ENCODE measurements at regions not wholly inside any gene's neighbourhood (a gene's known extent, or its start where the extent isn't known, plus 50 kb on each side); places are given as distances from the start of the nearest gene placed in this dataset.
"Not testable (repeated sequence)": the region's sequence is repeated elsewhere in the genome, so short reads cannot be mapped to it uniquely, and the experiment has no call there.

DNA sequence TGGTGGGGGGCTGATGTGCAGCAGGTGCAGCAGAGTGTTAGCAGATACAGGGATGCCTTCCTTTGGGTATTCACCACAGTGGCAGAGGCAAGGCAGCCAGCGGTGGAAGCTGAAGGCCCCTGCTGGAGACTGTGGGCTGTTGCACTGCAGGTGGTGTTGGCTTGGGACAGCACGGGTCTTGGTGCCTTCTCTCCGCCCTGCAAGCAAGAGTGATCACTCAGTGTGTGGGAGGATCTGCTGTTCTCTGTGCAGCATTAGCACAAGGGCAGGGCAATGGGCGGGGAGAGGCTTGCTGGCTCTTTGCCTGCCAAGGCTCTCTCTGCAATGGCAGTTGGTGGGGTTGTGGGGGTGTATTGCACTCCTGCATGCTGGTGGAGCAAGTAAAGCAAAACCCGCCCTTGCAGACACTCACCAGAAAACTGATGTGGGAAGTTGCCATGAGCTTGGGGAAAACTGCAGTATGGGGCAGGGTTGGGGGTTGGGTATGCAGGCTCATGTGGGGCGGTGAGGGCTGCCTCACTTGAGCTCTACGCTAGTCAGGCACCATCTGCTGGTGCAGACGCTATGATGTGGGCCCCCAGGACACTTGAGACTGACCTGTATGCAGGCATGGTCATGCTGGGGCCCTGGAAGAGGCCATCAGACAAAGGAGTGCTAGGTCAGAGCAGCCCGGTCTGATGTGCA lies 820.8 kb upstream of the GRIA3 start:
- H2AFZ ChIP-seq (ENCODE audit: low read depth, low read length, severe bottlenecking): no peak overlapping the region
- no peaks in the 10 kb centered on the region for H3K36me3 ChIP-seq (ENCODE audit: low read length)
- H3K27me3 ChIP-seq (ENCODE audit: low read length): no peaks in the 10 kb centered on the region
- H3K27ac ChIP-seq (ENCODE audit: low read depth, low read length): no peak overlapping the region
- H3K4me2 ChIP-seq (ENCODE audit: low read depth, low read length, poor library complexity, severe bottlenecking): no peak overlapping the region
- H3K79me2 ChIP-seq (ENCODE audit: insufficient read depth, low read length): no peaks in the 10 kb centered on the region
- H3K9ac ChIP-seq (ENCODE audit: low read length): no peak overlapping the region
- H4K20me1 ChIP-seq (ENCODE audit: low read depth, low read length): no peaks in the 10 kb centered on the region
- TF ChIP-seq EZH2phosphoT487 (conservative IDR thresholded peaks at IDR 0.05; ENCODE audit: low read length): no peak
- TF ChIP-seq, protein P1, sequence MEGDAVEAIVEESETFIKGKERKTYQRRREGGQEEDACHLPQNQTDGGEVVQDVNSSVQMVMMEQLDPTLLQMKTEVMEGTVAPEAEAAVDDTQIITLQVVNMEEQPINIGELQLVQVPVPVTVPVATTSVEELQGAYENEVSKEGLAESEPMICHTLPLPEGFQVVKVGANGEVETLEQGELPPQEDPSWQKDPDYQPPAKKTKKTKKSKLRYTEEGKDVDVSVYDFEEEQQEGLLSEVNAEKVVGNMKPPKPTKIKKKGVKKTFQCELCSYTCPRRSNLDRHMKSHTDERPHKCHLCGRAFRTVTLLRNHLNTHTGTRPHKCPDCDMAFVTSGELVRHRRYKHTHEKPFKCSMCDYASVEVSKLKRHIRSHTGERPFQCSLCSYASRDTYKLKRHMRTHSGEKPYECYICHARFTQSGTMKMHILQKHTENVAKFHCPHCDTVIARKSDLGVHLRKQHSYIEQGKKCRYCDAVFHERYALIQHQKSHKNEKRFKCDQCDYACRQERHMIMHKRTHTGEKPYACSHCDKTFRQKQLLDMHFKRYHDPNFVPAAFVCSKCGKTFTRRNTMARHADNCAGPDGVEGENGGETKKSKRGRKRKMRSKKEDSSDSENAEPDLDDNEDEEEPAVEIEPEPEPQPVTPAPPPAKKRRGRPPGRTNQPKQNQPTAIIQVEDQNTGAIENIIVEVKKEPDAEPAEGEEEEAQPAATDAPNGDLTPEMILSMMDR (IDR thresholded peaks at IDR 0.05; ENCODE audit: insufficient read depth, low read length, poor library complexity, severe bottlenecking): no peak
- H3F3A ChIP-seq (ENCODE audit: insufficient read depth): no peaks in the 10 kb centered on the region
- H3K4me3 ChIP-seq (ENCODE audit: insufficient read depth, low read length, poor library complexity, severe bottlenecking): no peak overlapping the region
- no peaks in the 10 kb centered on the region for H3K9me3 ChIP-seq (ENCODE audit: insufficient read depth, low read length)
- H3K9me2 ChIP-seq (replicated peaks; ENCODE audit: insufficient read depth, low read length): no peaks in the 10 kb centered on the region

DNA sequence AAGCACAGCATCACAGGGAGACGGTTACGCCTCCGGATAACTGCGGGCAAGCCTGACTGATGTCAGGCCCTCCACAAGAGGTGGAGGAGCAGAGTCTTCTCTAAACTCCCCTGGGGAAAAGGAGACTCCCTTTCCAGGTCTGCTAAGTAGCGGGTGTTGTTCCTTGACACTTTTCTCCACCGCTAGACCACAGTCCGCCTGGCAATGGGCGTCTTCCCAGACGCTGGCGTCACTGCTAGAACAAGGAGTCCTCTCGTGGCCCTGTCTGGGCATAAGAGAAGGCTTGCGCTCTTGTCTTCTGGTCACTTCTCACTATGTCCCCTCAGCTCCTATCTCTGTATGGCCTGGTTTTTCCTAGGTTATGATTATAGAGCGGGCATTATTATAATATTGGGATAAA lies 808.5 kb upstream of the GRIA3 start:
- H3K4me3 ChIP-seq (ENCODE audit: insufficient read depth, low read length, poor library complexity, severe bottlenecking); H3F3A ChIP-seq (ENCODE audit: insufficient read depth); H3K9me2 ChIP-seq (replicated peaks; ENCODE audit: insufficient read depth, low read length): not testable (repeated sequence)

DNA sequence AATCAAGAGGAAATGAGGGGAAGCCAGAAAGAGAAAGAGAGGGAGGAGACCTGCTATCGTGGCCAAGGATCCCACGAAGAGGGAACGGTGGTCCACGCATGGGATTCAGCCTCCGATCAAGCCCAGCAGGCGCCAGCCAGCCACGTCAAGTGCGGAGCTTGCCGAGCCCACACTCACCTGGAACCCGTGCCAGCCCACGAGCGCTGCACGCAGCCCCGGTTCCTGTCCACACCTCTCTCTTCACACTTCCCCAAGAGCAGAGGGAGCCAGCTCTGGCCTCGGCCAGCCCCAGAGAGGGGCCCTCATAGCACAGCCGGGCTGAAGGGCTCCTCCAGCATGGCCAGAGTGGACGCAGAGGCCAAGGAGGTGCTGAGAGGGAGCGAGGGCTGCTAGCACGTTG lies 795.1 kb upstream of the GRIA3 start:
- Histone ChIP-seq H3K9me2 (replicated peaks; ENCODE audit: insufficient read depth, low read length) (no peaks in the 10 kb centered on the region), H3K9ac (ENCODE audit: low read length) (no peak overlapping the region), H3K27me3 (ENCODE audit: low read length) (no peaks in the 10 kb centered on the region), H3K9me3 (ENCODE audit: insufficient read depth, low read length) (no peaks in the 10 kb centered on the region), H2AFZ (ENCODE audit: low read depth, low read length, severe bottlenecking) (no peak overlapping the region), H3K4me2 (ENCODE audit: low read depth, low read length, poor library complexity, severe bottlenecking) (no peak overlapping the region), H3K27ac (ENCODE audit: low read depth, low read length) (no peak overlapping the region), H3K4me3 (ENCODE audit: insufficient read depth, low read length, poor library complexity, severe bottlenecking) (no peak overlapping the region), H3K79me2 (ENCODE audit: insufficient read depth, low read length) (no peaks in the 10 kb centered on the region), H4K20me1 (ENCODE audit: low read depth, low read length) (no peaks in the 10 kb centered on the region), H3K36me3 (ENCODE audit: low read length) (no peaks in the 10 kb centered on the region), H3F3A (ENCODE audit: insufficient read depth) (no peaks in the 10 kb centered on the region)
- TF ChIP-seq EZH2phosphoT487 (conservative IDR thresholded peaks at IDR 0.05; ENCODE audit: low read length): no peak
- TF ChIP-seq, protein P1 (IDR thresholded peaks at IDR 0.05; ENCODE audit: insufficient read depth, low read length, poor library complexity, severe bottlenecking): no peak

More for the DNA sequence above, 808.5 kb upstream of the GRIA3 start:
- H3K27ac ChIP-seq (ENCODE audit: low read depth, low read length); H2AFZ ChIP-seq (ENCODE audit: low read depth, low read length, severe bottlenecking); H3K4me2 ChIP-seq (ENCODE audit: low read depth, low read length, poor library complexity, severe bottlenecking); H3K79me2 ChIP-seq (ENCODE audit: insufficient read depth, low read length); H3K9ac ChIP-seq (ENCODE audit: low read length); H3K9me3 ChIP-seq (ENCODE audit: insufficient read depth, low read length); H3K36me3 ChIP-seq (ENCODE audit: low read length); H4K20me1 ChIP-seq (ENCODE audit: low read depth, low read length); H3K27me3 ChIP-seq (ENCODE audit: low read length): not testable (repeated sequence)

DNA sequence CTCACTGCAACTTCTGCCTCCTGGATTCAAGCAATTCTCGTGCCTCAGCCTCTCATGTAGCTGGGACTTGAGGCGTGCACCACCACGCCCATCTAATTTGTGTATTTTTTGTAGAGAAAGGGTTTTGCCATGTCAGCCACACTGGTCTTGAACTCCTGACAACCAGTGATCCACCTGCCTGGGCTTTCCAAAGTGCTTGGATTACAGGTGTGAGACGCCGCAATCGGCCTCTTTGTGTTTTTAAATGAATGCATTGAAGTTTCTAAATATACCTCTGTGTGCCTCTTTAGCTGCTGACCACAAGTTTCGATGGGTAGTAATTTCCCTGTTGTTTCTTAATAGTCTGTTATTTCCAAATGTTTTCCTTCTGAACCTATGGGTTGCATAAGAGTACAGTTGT lies 765.3 kb upstream of the GRIA3 start:
- TF ChIP-seq, protein P1 (IDR thresholded peaks at IDR 0.05; ENCODE audit: insufficient read depth, low read length, poor library complexity, severe bottlenecking): no peak
- no peak for TF ChIP-seq EZH2phosphoT487 (conservative IDR thresholded peaks at IDR 0.05; ENCODE audit: low read length)
- no peaks in the 10 kb centered on the region for H3K36me3 ChIP-seq (ENCODE audit: low read length)
- no peaks in the 10 kb centered on the region for H3K27me3 ChIP-seq (ENCODE audit: low read length)
- H3K9me2 ChIP-seq (replicated peaks; ENCODE audit: insufficient read depth, low read length): no peaks in the 10 kb centered on the region
- no peaks in the 10 kb centered on the region for H3K9me3 ChIP-seq (ENCODE audit: insufficient read depth, low read length)
- H3K4me3 ChIP-seq (ENCODE audit: insufficient read depth, low read length, poor library complexity, severe bottlenecking): no peak overlapping the region
- H3K79me2 ChIP-seq (ENCODE audit: insufficient read depth, low read length): no peaks in the 10 kb centered on the region
- no peak overlapping the region for H3K9ac ChIP-seq (ENCODE audit: low read length)
- no peaks in the 10 kb centered on the region for H4K20me1 ChIP-seq (ENCODE audit: low read depth, low read length)
- H3K27ac ChIP-seq (ENCODE audit: low read depth, low read length): no peak overlapping the region
- H3K4me2 ChIP-seq (ENCODE audit: low read depth, low read length, poor library complexity, severe bottlenecking): no peak overlapping the region
- no peaks in the 10 kb centered on the region for H3F3A ChIP-seq (ENCODE audit: insufficient read depth)
- no peak overlapping the region for H2AFZ ChIP-seq (ENCODE audit: low read depth, low read length, severe bottlenecking)
